SK-N-MC (cell line): ENCODE measurements at regions not wholly inside any gene's neighbourhood (a gene's known extent, or its start where the extent isn't known, plus 50 kb on each side); places are given as distances from the start of the nearest gene placed in this dataset.
"Not testable (repeated sequence)": the region's sequence is repeated elsewhere in the genome, so short reads cannot be mapped to it uniquely, and the experiment has no call there.

Source experiments
- DNase-seq: peaks from one replicate; pipeline ENCODE4 v3.0.0-alpha.2; 2011; ENCODE audit warnings: low read depth, low spot score
- H3K27ac ChIP-seq: fragments of 200-600 bp; sonication (generic); 2 replicates; pipeline ENCODE4 v1.5.1; 2016; ENCODE audit warnings: mixed run types
- H3K36me3 ChIP-seq: fragments of 200-600 bp; sonication (generic); 2 replicates; pipeline ENCODE4 v1.6.1; 2017; ENCODE audit warnings: antibody characterized with exemption, low read length, mixed read lengths; ENCODE audit not compliant: insufficient read depth
- H3K4me3 ChIP-seq: fragments of 200-600 bp; sonication (generic); 2 replicates; pipeline ENCODE4 v1.5.1; 2016
- H3K9ac ChIP-seq: fragments of 200-600 bp; sonication (generic); 2 replicates; pipeline ENCODE4 v1.8.0; 2017; ENCODE audit warnings: mixed run types, mixed read lengths; ENCODE audit not compliant: insufficient read length
- H3K9me3 ChIP-seq: fragments of 200-600 bp; sonication (generic); 2 replicates; pipeline ENCODE4 v1.6.1; 2017; ENCODE audit warnings: low read depth, mild to moderate bottlenecking, antibody characterized with exemption, low read length, moderate library complexity, mixed read lengths
- EZH2 ChIP-seq: fragments of 200-600 bp; sonication (generic); IDR thresholded peaks from one replicate; pipeline ENCODE4 v1.6.1; 2017; ENCODE audit warnings: antibody characterized with exemption
- FOXP2 ChIP-seq: optimal IDR thresholded peaks from 2 replicates; pipeline ENCODE3; 2011; ENCODE audit warnings: mild to moderate bottlenecking, moderate library complexity; ENCODE audit not compliant: insufficient read depth; ENCODE audit errors: extremely low read length, control extremely low read depth
- POLR2AphosphoS5 ChIP-seq: IDR thresholded peaks from 2 replicates; pipeline ENCODE4 v1.6.1; 2012; ENCODE audit warnings: mild to moderate bottlenecking, low read depth, low read length, borderline replicate concordance

DNA sequence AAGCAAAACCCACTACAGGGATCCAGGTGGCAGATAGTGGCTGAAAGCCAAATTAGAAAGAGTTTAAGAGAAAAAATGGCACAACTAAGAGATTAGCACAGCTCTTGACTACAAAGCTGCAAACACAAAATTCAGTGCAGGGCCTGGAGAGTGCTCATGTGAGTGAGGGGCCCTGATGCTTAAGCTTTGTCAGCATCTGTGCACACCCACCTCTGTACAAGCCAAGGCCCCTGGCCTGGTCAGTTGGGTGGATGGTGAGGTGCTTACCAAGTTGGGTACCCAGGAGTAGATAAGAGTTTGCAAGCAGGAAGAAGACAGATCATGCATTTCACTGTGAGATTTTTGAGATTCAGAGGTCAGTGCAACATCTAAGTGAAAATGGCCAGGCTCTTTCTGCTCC is 62.7 kb upstream of the ATP1B1 start:
- Histone ChIP-seq H3K9ac (no peak overlapping the region), H3K27ac (no peak overlapping the region), H3K9me3 (no peaks in the 10 kb centered on the region), H3K36me3 (no peaks in the 10 kb centered on the region), H3K4me3 (no peak overlapping the region)
- no peak for DNase-seq
- TF ChIP-seq POLR2AphosphoS5 (no peak), FOXP2 (no peak), EZH2 (no peak)

DNA sequence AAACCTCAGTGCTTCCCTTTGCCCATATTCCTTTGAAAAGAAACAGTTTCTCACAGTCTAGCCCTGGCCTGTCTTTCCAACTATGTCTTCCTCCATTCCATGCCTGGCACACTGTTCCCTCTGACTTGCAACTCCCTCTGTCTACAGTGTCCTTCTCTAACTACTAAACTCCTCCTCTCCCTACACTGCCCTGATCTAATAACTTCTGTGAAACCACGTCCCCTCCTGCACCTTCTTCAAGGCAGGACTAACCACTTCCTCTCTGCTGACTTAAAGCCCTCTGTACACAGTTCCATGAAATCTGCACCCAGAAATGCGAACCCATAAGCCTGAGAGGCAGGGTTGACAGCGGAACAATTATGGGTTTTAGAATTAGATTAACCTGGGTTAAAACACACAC is 62.2 kb upstream of the ATP1B1 start:
- no peak for DNase-seq
- TF ChIP-seq POLR2AphosphoS5 (no peak), FOXP2 (no peak), EZH2 (no peak)
- Histone ChIP-seq H3K36me3 (no peaks in the 10 kb centered on the region), H3K9ac (no peak overlapping the region), H3K9me3 (no peaks in the 10 kb centered on the region), H3K27ac (no peak overlapping the region), H3K4me3 (no peak overlapping the region)

DNA sequence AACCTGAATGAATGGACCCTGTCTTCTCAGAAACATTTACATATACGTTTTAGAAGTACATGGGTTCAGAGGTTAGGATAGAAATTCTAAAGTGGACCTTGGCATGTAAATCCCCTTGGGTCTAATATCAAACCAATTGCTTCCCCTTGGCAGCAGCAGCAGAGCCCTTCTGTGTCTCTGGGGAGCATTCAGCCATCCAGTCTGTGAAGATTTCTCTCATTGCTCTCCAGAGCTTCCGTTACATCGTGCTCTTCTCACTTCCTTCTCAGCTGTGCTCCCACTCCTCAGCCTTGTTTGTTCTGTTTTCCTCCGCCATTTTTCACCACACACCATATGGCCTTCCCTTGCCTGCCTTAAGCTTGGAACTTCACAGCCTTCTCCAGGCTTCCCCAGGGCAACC is 61.5 kb upstream of the ATP1B1 start:
- H3K9ac ChIP-seq, result no peak overlapping the region
- TF ChIP-seq POLR2AphosphoS5 (no peak), EZH2 (no peak), FOXP2 (no peak)
- H3K36me3 ChIP-seq, result no peaks in the 10 kb centered on the region
- DNase-seq, result no peak
- H3K4me3 ChIP-seq, result no peak overlapping the region
- no peaks in the 10 kb centered on the region for H3K9me3 ChIP-seq
- no peak overlapping the region for H3K27ac ChIP-seq

DNA sequence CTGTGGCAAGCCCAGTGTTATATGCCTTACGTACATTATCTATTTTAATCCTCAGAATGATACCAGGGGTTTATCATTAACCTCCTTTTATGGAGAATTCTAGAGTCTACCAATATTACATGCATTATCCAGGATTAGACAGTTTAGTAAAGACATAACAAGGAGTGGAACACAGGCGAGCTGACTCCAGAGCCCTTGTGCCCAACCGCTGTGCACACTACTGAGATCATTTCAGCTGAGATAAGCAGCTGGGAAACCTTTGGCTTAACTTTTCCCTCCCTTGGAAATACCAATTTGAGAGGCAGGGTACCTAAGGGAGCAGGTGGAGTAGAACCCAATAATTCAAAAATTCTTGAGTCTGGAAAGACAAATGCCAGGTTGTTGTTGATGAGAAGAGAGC is 59.8 kb upstream of the ATP1B1 start:
- no peaks in the 10 kb centered on the region for H3K36me3 ChIP-seq
- H3K9ac ChIP-seq, result no peak overlapping the region
- no peak for TF ChIP-seq FOXP2
- H3K9me3 ChIP-seq, result no peaks in the 10 kb centered on the region
- no peak overlapping the region for H3K4me3 ChIP-seq
- DNase-seq, result no peak
- no peak overlapping the region for H3K27ac ChIP-seq

DNA sequence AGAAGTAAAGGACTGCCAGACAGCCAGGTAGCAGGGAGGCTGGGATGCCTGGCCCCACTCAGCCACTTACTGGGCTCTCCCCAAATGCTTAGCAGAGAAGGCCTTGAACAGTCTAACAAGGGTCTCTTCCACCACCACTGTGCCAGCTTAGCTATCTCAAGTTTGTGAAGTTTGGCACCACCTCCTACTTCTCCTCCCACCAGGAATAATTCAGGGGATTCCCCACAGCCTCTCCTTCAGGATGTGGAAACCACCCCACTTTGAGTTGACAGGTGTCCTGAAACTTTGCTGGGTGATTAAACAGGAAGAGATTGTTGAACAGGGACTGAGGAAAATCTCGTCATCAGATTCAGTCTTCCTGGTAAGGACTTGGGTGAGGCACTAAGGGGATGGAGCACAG is 59.4 kb upstream of the ATP1B1 start:
- no peak for DNase-seq
- TF ChIP-seq EZH2 (no peak), FOXP2 (no peak), POLR2AphosphoS5 (no peak)
- H3K27ac ChIP-seq, result no peak overlapping the region
- H3K9me3 ChIP-seq, result no peaks in the 10 kb centered on the region
- H3K4me3 ChIP-seq, result no peak overlapping the region
- H3K9ac ChIP-seq, result no peak overlapping the region
- H3K36me3 ChIP-seq, result no peaks in the 10 kb centered on the region

DNA sequence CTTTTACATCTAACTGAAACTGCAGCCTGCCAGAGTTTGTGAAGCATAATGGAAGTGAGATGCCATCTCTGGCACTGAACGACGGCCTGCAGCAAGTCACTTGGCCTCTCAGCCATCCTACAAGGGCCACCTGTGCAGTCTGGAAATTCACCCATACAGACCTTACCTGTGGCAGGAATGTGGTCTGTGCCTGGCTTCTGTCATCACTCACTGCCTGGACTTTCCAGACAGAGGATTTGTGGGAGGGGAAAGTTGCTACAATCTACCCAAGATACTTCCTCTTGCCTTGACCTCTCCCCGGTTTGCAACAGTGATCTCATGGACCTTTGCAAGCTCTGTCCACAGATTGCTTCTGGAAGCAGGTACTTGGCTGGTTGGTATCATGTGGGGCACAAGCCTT is 58.4 kb upstream of the ATP1B1 start:
- TF ChIP-seq FOXP2, result no peak
- TF ChIP-seq POLR2AphosphoS5, result no peak
- no peak for TF ChIP-seq EZH2
- no peaks in the 10 kb centered on the region for H3K36me3 ChIP-seq
- no peak overlapping the region for H3K9ac ChIP-seq
- DNase-seq, result no peak
- no peak overlapping the region for H3K4me3 ChIP-seq
- H3K9me3 ChIP-seq, result no peaks in the 10 kb centered on the region
- H3K27ac ChIP-seq, result no peak overlapping the region

DNA sequence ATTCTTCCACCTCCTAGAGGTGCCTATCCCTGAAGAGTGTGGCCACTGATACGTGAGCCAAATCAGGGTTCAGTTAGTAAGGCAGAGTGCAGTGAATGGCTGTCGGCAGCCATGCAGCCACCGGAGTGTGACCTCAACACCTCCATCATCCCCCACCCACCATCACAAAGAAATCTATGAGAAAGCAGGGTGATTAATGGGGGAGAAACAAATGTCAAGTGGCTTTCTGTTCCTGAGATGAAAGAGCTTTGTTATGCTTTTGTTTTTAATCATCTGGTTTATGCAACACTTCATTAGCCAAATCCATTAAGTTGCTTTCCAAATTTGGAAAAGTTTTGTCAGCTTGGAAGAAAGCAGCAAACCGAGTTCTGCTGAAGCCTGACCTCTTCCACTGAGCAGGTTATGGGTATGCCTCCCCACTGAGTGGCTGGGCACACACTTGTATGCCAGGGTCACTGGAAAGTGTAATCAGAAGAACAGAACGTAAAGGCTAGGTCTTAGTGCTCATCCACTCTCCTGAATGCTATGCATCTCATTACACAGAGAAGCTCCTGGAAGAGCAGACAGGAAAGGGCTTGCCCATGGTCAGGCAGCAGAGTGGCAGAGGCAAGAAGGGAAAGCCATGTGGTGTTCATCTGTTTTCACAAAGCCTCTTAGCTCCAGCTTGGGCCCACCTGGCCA is 57.1 kb upstream of the ATP1B1 start:
- H3K9ac ChIP-seq, result no peak overlapping the region
- no peaks in the 10 kb centered on the region for H3K9me3 ChIP-seq
- no peak overlapping the region for H3K4me3 ChIP-seq
- no peak for DNase-seq
- H3K27ac ChIP-seq, result no peak overlapping the region
- no peaks in the 10 kb centered on the region for H3K36me3 ChIP-seq
- TF ChIP-seq FOXP2, result no peak
- no peak for TF ChIP-seq POLR2AphosphoS5

DNA sequence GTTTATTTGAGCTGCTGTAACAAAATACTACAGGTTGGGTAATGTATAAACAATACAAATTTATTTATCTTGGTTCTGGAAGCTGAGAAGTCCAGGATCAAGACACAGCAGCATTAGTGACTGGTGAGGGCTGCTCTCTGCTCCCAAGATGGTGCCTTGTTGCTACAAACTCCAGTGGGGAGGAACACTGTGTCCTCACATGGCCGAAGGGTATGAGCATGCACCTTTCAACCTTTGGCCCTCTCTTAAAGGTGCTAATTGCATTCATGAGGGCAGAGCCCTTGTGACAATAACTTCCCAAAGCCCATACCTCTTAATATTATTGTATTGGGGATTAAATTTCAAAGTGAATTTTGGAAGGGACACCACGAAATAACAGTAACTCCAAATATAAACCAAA is 55.3 kb upstream of the ATP1B1 start:
- H3K9ac ChIP-seq, result no peak overlapping the region
- DNase-seq, result no peak
- no peaks in the 10 kb centered on the region for H3K9me3 ChIP-seq
- no peak for TF ChIP-seq EZH2
- no peak for TF ChIP-seq FOXP2
- no peak for TF ChIP-seq POLR2AphosphoS5
- H3K4me3 ChIP-seq, result no peak overlapping the region
- H3K27ac ChIP-seq, result no peak overlapping the region
- no peaks in the 10 kb centered on the region for H3K36me3 ChIP-seq

DNA sequence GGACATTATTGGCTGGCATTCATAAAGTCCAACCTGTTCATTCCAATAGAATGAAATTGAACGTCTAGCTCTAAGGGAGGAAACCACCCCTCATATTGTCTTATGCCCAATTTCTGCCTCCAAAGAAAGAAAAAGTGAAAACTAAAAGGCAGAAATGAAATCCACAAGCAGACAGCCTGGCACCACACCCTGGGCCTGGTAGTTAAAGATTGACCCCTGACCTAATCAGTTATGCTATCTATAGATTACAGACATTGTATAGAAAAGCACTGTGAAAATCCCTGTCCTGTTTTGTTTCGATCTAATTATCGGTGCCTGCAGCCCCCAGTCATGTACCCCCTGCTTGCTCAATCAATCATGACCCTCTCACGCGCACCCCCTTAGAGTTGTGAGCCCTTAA is 54.3 kb upstream of the ATP1B1 start:
- H3K36me3 ChIP-seq, H3K9ac ChIP-seq, H3K4me3 ChIP-seq, H3K9me3 ChIP-seq, DNase-seq, H3K27ac ChIP-seq: not testable (repeated sequence)
